GM06990 (cell line): ENCODE measurements at regions not wholly inside any gene's neighbourhood (a gene's known extent, or its start where the extent isn't known, plus 50 kb on each side); places are given as distances from the start of the nearest gene placed in this dataset.
"Not testable (repeated sequence)": the region's sequence is repeated elsewhere in the genome, so short reads cannot be mapped to it uniquely, and the experiment has no call there.

Source experiments
- DNase-seq: peaks from one replicate; pipeline ENCODE4 v3.0.0-alpha.2; 2011; ENCODE audit not compliant: insufficient read length; ENCODE audit errors: extremely low read depth
- H3K27me3 ChIP-seq: replicated peaks from 2 replicates; pipeline ENCODE4 v1.6.0; 2011; ENCODE audit warnings: low read length; ENCODE audit not compliant: control insufficient read depth, insufficient read depth
- H3K36me3 ChIP-seq: 2 replicates; pipeline ENCODE4 v1.5.1; 2011; ENCODE audit warnings: low read length; ENCODE audit not compliant: control insufficient read depth, insufficient read depth
- H3K4me3 ChIP-seq: replicated peaks from 2 replicates; pipeline ENCODE4 v1.5.1; 2011; ENCODE audit warnings: low read depth, mild to moderate bottlenecking, control low read depth, low read length
- TF ChIP-seq, protein P1 (sequence below): IDR thresholded peaks from 2 replicates; pipeline ENCODE4 v1.5.1; 2011; ENCODE audit warnings: low read length, control low read depth, mild to moderate bottlenecking, inconsistent platforms; ENCODE audit not compliant: insufficient read depth, poor library complexity, severe bottlenecking

DNA sequence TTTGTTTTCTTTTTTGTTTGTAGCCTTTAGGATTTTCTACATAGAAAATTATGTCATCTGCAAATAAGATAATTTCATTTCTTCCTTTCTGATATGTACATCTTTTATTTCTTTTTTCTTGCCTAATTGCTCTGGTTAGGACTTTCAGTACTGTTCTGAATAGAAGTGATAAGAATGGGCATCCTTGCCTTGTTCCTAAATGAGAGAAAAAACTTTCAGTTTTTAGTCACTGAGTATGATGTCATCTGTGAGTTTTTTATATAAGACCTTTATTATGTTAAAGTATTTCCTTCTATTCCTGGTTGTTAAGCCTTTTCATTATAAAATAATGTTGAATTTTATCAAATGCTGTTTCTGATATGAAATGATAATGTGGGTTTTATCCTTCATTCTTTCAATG lies 76.0 kb upstream of the SLC35F3 start:
- TF ChIP-seq, protein P1, sequence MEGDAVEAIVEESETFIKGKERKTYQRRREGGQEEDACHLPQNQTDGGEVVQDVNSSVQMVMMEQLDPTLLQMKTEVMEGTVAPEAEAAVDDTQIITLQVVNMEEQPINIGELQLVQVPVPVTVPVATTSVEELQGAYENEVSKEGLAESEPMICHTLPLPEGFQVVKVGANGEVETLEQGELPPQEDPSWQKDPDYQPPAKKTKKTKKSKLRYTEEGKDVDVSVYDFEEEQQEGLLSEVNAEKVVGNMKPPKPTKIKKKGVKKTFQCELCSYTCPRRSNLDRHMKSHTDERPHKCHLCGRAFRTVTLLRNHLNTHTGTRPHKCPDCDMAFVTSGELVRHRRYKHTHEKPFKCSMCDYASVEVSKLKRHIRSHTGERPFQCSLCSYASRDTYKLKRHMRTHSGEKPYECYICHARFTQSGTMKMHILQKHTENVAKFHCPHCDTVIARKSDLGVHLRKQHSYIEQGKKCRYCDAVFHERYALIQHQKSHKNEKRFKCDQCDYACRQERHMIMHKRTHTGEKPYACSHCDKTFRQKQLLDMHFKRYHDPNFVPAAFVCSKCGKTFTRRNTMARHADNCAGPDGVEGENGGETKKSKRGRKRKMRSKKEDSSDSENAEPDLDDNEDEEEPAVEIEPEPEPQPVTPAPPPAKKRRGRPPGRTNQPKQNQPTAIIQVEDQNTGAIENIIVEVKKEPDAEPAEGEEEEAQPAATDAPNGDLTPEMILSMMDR: no peak
- H3K36me3 ChIP-seq: no peaks in the 10 kb centered on the region
- no peak for DNase-seq
- no peaks in the 10 kb centered on the region for H3K27me3 ChIP-seq
- no peak overlapping the region for H3K4me3 ChIP-seq

DNA sequence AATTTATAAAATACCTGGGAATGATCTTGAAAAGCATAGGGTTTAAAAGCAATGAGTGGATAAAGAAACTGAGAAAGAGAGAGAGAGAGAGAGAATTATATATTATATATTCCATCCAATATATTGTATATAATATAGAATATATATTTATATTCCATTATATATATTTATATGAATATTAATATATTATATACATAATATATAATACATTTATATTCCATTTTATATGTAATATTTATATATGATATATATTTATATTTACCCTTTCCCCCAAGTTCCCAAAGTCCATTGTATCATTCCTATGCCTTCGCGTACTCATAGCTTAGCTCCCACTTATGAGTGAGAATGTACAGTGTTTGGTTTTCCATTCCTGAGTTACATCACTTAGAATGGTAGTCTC lies 69.9 kb upstream of the SLC35F3 start:
- DNase-seq: no peak
- Histone ChIP-seq H3K27me3 (no peaks in the 10 kb centered on the region), H3K4me3 (no peak overlapping the region), H3K36me3 (no peaks in the 10 kb centered on the region)
- TF ChIP-seq, protein P1: no peak

DNA sequence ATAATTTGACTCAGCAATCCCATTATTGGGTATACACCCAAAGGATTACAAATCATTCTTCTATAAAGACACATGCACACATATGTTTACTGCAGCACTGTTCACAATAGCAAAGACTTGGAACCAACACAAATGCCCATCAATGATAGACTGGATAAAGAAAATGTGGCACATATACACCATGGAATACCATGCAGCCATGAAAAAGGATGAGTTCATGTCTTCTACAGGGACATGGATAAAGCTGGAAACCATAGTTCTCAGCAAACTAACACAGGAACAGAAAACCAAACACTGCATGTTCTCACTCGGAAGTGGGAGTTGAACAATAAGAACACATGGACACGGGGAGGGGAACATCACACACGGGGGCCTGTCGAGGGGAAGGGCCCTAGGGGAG lies 66.3 kb upstream of the SLC35F3 start:
- DNase-seq, H3K36me3 ChIP-seq, H3K4me3 ChIP-seq, H3K27me3 ChIP-seq: not testable (repeated sequence)

DNA sequence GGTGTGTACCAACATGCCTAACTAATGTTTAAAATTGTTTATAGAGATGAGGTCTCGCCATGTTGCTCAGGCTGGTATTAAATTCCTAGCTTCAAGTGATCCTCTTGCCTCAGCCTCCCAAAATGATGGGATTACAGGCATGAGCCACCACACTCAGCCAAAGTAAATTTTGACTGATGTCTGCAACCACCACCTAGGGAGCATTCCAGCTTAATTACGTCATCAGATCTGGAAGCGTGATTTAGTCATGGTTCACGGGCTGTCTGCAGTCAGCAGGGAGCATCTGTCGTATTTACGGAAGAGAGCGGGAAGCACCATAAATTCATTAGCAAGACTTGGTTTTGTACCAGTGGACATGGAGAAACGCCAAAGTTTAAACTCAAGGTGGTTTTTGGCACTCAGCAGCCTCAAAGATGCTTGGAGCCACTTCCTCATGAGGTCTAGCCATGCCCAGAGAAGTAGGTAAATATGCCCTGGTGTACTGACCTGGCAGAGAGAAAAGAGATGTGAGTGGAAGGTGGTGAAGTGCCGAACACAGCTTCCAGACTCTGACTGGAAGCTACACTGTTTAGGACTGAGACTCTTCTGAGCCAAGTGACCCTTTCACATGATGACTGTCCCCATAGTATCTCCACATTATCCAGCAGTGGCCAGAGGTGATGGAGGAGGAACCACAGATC lies 60.8 kb upstream of the SLC35F3 start:
- Histone ChIP-seq H3K27me3 (no peaks in the 10 kb centered on the region), H3K36me3 (no peaks in the 10 kb centered on the region), H3K4me3 (no peak overlapping the region)
- TF ChIP-seq, protein P1: no peak
- no peak for DNase-seq

DNA sequence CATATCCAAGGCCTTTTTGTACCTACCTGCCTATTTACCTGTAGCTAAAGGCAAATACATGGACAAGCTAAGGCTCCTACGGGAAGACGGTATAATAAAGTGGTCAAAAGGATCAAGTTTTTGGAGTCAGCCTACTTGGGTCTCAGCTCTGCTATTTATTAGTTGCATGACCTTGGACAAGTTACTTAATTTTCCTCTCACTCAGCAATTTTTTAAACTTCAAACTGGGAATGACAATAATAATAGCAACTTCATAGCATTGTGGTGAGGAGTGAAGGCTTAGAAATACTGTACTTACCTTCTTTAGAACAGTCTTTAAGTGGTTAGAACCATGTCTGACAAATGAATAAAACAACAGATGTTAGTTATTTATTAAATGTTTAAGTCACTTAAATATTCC lies 60.2 kb upstream of the SLC35F3 start:
- Histone ChIP-seq H3K36me3 (no peaks in the 10 kb centered on the region), H3K27me3 (no peaks in the 10 kb centered on the region), H3K4me3 (no peak overlapping the region)
- TF ChIP-seq, protein P1: no peak
- DNase-seq: no peak

DNA sequence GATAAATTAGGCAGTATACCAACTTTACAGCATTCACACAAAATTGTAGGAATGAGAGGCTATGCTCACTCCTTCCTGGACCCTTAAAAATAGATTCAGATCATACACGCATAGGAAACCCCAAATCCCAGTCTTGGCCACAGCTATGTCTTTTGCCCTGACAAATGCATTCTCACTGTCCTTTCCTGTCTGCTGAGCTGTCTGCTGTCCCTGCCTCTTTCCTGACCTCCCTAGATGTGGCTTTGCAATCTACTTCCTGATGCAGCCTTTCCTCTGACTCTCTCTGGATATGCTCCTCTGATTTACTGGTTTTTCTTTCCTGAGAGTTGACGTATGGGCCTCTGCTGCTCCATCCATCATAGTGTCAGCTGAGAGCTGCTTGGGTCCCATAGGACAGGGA lies 59.8 kb upstream of the SLC35F3 start:
- TF ChIP-seq, protein P1: no peak
- Histone ChIP-seq H3K36me3 (no peaks in the 10 kb centered on the region), H3K27me3 (no peaks in the 10 kb centered on the region), H3K4me3 (no peak overlapping the region)
- no peak for DNase-seq
